ENCODE measurements at regions not wholly inside any gene's neighbourhood (a gene's known extent, or its start where the extent isn't known, plus 50 kb on each side); places are given as distances from the start of the nearest gene placed in this dataset.

DNA sequence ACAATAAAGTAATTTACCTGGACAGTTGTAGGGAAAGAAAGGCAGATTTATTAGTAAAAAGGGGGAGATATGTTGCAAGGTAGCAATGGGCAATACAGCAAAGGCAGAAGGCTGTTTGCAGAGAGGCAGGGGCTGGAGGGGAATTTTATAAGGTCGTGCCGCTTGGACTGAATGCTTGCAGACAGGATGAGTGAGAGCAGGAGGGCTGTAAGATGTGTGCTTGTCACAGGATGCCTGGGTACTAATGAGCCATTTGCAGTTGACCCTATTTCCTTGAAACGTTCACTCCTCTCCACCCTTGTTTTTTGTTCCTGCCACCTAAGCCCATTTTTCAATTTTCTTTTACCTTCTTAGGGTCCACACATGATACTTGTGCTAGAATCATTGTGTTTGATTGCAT lies 214.7 kb downstream of the TRAM1L1 start:
- DNase-seq, result no peak

- no peak for DNase-seq
Measured at GRCh38 chr4:116866106-116866505, 219.3 kb downstream of the TRAM1L1 start.

GRCh38 chr4:116862592-116862991 lies 222.8 kb downstream of the TRAM1L1 start:
- DNase-seq, result no peak

DNA sequence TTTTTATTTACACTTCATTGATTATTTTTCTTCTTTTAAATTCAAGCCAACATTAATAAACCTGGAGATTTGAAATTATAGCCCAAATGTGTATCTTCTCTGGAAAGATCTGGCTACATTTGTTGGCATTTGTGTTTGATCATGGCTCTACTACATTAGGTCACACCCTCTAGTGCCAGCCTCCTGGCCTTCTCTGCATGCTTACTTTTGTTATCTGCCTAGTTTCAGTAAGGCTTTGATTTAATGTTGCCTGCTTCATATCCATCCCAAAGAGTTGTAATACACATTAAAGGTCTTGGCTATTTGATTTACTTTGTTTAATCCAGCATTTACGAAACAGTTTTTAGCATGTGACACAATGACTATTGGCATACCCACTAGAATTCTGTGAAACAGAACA lies 224.5 kb downstream of the TRAM1L1 start:
- DNase-seq, result no peak

DNA sequence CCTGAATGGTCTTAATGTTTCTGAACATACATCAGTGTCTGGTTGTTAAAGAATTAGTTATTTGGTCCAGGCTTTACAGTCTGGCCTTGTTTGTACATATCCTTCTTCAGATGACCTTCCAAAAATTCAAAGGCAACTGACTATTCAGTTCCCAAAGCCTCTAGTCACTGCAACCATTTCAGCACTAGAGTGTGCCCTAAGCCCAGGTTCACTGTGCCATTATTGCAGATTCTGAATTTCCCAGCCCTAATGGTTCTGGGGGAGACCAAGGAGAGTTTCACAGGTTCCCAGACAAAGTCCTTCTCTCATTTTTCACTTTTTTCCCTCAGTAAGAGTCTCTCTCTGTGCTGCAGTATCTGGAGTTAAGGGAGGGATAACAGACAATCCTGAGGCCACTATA lies 235.8 kb downstream of the TRAM1L1 start:
- no peak for DNase-seq

GRCh38 chr4:116847616-116848015 lies 237.8 kb downstream of the TRAM1L1 start:
- no peak for DNase-seq

- DNase-seq, result no peak
Measured at GRCh38 chr4:116839826-116840225, 245.6 kb downstream of the TRAM1L1 start.

- DNase-seq, result no peak
Measured at GRCh38 chr4:116838609-116839008, 246.8 kb downstream of the TRAM1L1 start.

DNA sequence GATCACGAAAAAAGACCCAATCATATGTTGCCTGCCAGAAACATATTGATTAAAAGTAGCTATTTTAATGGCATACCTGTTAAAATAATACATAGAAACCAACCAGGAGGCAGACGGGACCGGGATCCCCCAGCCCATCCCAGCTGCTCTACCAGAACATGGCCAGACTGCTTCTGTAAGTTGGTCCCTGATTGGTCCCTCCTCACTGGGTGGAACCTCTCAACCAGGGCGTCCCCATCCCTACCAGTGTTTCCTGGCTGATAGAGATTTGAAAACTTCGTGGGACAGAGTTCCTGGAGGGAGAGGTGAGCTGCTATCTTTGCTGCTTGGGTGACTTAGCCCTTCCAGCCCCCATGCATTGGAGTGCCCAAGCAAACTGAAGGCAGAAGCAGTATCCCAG lies 256.2 kb downstream of the TRAM1L1 start:
- DNase-seq, result no peak

GRCh38 chr4:116824172-116824571 lies 261.2 kb downstream of the TRAM1L1 start:
- DNase-seq, result no peak

GRCh38 chr4:116811730-116812129 lies 273.6 kb downstream of the TRAM1L1 start:
- DNase-seq, result no peak

GRCh38 chr4:116796022-116796421 lies 289.4 kb downstream of the TRAM1L1 start:
- DNase-seq, result no peak

GRCh38 chr4:116788723-116789122 lies 296.7 kb downstream of the TRAM1L1 start:
- DNase-seq, result no peak

- DNase-seq, result no peak
Measured at GRCh38 chr4:116755051-116755450, 330.3 kb downstream of the TRAM1L1 start.

GRCh38 chr4:116752027-116752426 lies 333.3 kb downstream of the TRAM1L1 start:
- DNase-seq, result no peak

GRCh38 chr4:116736756-116737155 lies 348.6 kb downstream of the TRAM1L1 start:
- no peak for DNase-seq

GRCh38 chr4:116734178-116734577 lies 351.2 kb downstream of the TRAM1L1 start:
- no peak for DNase-seq

- DNase-seq, result no peak
Measured at GRCh38 chr4:116733370-116733769, 352.0 kb downstream of the TRAM1L1 start.

- DNase-seq, result no peak
Measured at GRCh38 chr4:116726523-116726922, 358.9 kb downstream of the TRAM1L1 start.

GRCh38 chr4:116724249-116724648 lies 361.1 kb downstream of the TRAM1L1 start:
- DNase-seq, result no peak

- no peak for DNase-seq
Measured at GRCh38 chr4:116705466-116705865, 379.9 kb downstream of the TRAM1L1 start.

DNA sequence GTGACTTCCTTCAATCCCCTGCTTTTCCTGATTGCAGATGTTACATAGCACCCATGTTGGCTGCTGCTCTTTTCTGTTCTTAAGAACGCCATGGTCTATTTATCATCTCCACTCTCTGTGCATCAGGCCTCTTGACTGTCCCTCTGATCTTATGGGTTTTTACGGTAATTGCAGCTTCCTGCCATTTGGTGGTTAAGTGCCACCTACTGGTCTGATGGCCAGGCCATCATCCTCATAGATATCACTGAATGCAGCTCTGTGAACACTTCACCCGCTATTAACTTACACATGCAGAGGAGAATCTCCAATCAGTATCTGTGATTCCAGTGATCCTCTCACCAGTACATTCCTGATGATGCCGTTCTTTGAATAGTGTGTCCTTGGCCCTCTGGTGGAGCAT lies 382.4 kb downstream of the TRAM1L1 start:
- no peak for DNase-seq

DNA sequence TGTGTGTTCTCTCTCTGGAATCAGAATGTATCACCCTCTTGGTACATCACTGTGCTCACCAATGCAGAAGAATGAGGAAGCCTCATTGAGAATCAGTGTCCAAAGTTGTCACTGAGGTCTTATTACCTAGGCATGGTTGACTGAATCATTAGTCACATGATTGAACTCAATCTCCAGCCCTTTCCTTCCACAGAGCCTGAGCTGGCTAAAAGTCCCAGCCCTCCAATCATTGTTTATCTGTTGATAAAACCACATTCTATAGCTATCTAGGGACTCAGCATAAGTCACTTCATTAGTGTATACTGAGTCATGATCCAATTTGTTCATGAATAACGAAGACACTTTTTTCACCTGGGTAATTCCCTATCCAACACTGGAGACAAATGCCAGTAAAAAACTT lies 396.8 kb downstream of the TRAM1L1 start:
- no peak for DNase-seq

DNA sequence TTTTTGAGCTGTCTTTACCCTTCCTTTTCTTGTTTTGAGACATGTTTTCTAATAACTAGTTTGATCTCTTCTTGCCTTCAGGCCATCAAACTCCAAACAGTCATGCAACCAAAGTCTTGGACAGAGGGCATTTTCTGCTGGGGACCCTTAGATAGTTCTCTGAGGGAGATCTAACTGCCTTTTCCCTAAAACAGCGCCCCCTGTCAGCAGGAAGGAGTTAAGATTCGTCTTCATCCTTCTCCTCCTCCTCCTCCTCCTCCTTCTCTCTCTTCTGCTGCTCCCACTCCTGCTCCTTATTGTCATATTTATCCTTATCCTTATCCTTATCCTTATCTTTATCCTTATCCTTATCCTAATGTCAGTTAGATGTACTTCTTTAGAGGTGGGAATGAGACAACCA lies 417.2 kb downstream of the TRAM1L1 start:
- no peak for DNase-seq

DNA sequence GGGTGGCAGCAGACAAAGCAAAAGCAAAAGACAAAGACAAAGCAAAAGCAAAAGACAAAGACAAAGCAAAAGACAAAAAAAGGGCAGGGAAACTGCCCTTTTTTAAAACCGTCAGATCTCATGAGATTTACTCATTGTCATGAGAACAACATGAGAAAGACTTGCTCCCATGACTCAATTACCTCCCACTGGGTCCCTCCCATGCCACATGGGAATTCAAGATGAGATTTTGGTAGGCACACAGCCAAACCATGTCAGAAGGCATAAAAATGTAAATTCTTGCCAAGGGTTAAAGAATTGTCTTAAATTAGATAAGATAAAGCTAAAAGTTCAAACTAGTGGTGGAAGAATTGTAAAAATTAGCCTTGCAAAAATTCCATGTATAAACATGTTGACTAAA lies 419.7 kb downstream of the TRAM1L1 start:
- DNase-seq, result no peak

DNA sequence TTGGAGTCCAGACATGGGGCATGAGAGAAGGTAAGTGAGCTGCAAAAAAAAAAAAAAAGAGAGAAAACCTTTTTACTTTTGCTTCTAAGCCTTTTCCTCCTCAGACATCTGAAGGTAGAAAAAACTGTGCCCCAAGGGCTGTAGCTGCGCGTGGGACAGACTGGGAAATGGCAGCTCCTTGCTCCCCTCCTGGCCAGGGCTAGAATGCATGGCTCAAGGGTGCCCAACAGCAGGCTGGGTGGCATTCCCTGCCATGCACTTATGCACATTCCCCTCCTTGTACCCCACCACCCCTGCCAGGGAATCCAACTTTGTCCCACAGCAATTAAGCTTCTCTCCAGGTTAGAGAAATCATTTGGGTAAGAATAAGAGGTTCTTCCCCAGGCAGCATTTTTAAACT lies 421.2 kb downstream of the TRAM1L1 start:
- DNase-seq, result no peak
